Colonic mucosa (tissue), 4 donors: ENCODE measurements at regions not wholly inside any gene's neighbourhood (a gene's known extent, or its start where the extent isn't known, plus 50 kb on each side); places are given as distances from the start of the nearest gene placed in this dataset.

ENCODE experiments used
- DNase-seq: peaks from one replicate; pipeline ENCODE4 v3.0.0-alpha.2; 2020
- H3K27ac ChIP-seq: fragments of 200-600 bp; one replicate; pipeline ENCODE4 v1.8.0; 2021
- H3K27me3 ChIP-seq: fragments of 200-600 bp; one replicate; pipeline ENCODE4 v1.8.0; 2021
- H3K36me3 ChIP-seq: fragments of 200-600 bp; one replicate; pipeline ENCODE4 v1.8.0; 2021
- H3K4me1 ChIP-seq: fragments of 200-600 bp; one replicate; pipeline ENCODE4 v1.8.0; 2021; ENCODE audit warnings: mild to moderate bottlenecking
- H3K4me3 ChIP-seq: fragments of 200-600 bp; one replicate; pipeline ENCODE4 v1.8.0; 2021
- H3K9ac ChIP-seq, 2 donors: one replicate each; pipeline ENCODE4 v1.7.0; 2013; ENCODE audit warnings: control low read depth in 2 of 2, low read depth in 2 of 2, low read length in 2 of 2
- H3K9me3 ChIP-seq: fragments of 200-600 bp; one replicate; pipeline ENCODE4 v1.8.0; 2021
- intact Hi-C: fragments of 100-400 bp; cut with DNase I; formaldehyde crosslinking; loops from one replicate; pipeline ENCODE4 v1.14.1; 2022
- TF ChIP-seq, protein P1 (sequence below): fragments of 200-600 bp; IDR thresholded peaks from one replicate; pipeline ENCODE4 v1.8.0; 2022; ENCODE audit warnings: antibody characterized with exemption, mild to moderate bottlenecking
- donor health status: healthy.
- donor health status: DM: no; HTN: no; CAD: no.
- donor health status: DM: no; HTN: no; CAD: no.

DNA sequence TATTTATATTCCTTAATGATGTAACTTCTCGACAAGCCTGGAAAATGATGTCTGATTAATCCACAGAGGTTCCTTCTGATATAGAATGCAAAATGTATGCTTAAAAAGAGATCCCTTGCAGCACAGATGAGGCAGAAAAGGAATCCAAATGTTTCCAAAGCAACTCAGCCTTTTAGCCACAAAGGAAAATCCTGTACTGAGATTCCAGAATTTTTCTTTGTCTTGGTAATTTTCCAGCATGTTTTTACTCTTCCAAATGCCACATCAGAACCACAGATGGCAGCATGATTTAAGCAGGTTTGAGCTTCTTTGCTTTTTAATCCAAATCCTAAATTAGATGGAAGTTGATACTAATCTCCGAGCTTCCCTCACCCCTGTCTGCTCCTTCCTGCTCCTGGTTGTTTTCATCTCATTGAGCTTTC lies 176.4 kb upstream of the PALMD start:
- H3K36me3 ChIP-seq: no peaks in the 10 kb centered on the region
- TF ChIP-seq, protein P1, sequence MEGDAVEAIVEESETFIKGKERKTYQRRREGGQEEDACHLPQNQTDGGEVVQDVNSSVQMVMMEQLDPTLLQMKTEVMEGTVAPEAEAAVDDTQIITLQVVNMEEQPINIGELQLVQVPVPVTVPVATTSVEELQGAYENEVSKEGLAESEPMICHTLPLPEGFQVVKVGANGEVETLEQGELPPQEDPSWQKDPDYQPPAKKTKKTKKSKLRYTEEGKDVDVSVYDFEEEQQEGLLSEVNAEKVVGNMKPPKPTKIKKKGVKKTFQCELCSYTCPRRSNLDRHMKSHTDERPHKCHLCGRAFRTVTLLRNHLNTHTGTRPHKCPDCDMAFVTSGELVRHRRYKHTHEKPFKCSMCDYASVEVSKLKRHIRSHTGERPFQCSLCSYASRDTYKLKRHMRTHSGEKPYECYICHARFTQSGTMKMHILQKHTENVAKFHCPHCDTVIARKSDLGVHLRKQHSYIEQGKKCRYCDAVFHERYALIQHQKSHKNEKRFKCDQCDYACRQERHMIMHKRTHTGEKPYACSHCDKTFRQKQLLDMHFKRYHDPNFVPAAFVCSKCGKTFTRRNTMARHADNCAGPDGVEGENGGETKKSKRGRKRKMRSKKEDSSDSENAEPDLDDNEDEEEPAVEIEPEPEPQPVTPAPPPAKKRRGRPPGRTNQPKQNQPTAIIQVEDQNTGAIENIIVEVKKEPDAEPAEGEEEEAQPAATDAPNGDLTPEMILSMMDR: no peak
- H3K4me3 ChIP-seq: no peak overlapping the region
- H3K27ac ChIP-seq: no peak overlapping the region
- H3K4me1 ChIP-seq: no peaks in the 10 kb centered on the region
- intact Hi-C loops: no loop called here
- H3K9me3 ChIP-seq: no peaks in the 10 kb centered on the region
- H3K9ac ChIP-seq: no peak overlapping the region
- DNase-seq: no peak
- no peaks in the 10 kb centered on the region for H3K27me3 ChIP-seq

DNA sequence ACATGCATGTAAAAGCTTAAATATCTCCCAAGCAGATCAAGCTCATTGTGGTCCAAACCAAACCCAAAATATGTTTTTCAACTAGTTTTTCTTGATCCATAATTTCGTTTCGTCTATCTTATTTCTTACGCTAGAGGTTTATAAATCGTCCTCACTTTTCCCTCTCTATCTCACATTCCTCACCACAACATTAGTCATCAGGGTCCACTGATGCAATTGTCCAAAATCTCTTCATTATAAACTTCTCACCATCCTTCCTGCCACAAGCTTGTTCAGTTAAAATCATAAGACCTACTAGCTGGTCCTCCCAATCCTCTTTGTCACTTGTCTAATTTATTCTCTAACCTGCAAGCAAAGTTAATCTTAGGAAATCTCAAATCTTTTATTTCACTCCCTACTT lies 173.0 kb upstream of the PALMD start:
- intact Hi-C loops: no loop called here
- Histone ChIP-seq H3K36me3 (no peaks in the 10 kb centered on the region), H3K4me1 (no peaks in the 10 kb centered on the region), H3K27ac (no peak overlapping the region), H3K9ac (no peak overlapping the region), H3K27me3 (no peaks in the 10 kb centered on the region), H3K4me3 (no peak overlapping the region), H3K9me3 (no peaks in the 10 kb centered on the region)
- TF ChIP-seq, protein P1: no peak
- DNase-seq: no peak

DNA sequence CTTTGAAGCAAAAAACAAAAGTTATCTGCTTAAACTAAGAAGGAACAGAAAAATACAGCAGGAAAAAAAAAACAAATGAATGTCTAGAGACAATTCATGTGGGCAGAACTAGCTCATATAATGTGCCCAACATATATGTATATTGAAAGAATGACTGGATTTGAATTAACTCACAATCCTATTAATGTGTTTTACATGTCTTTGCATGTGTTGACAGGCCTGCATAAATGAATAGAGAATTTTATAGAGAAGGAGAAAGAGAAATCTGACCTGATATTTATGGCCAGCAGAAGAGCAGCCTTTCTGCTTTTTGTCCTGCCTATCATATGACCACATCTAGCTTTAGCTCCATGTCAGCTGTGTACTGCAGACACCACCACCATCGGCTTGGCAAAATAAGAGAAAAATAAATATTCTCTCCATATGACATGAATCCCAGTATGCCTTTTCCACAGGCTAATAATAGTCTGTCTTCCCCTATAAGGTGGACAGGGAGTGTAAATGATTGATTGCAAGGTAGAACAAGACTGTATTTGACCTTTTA lies 171.5 kb upstream of the PALMD start:
- intact Hi-C loops: no loop called here
- Histone ChIP-seq H3K4me1 (no peaks in the 10 kb centered on the region), H3K9ac (no peak overlapping the region), H3K27me3 (no peaks in the 10 kb centered on the region), H3K36me3 (no peaks in the 10 kb centered on the region), H3K27ac (no peak overlapping the region), H3K4me3 (no peak overlapping the region), H3K9me3 (no peaks in the 10 kb centered on the region)
- DNase-seq: no peak
- TF ChIP-seq, protein P1: no peak

DNA sequence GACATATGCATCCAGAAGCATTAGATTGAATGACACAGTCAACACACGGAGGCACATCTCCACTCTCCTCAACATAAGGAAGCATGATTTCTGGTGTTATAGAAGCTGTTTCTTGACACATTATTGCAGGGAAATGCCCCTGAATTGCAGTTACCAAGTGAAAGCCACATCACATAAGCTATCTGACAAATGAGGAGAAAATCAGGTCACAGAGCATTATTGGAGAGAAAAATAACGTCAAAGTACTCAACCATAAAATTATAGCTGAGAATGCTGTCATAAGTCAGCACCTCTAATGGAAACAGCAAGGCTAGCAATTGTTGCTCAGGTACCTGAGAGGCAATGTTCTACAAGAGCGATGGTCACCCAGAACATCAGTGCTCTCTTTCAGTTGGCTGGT lies 169.9 kb upstream of the PALMD start:
- H3K4me1 ChIP-seq: no peaks in the 10 kb centered on the region
- DNase-seq: no peak
- H3K27ac ChIP-seq: no peak overlapping the region
- H3K27me3 ChIP-seq: no peaks in the 10 kb centered on the region
- TF ChIP-seq, protein P1: no peak
- no peaks in the 10 kb centered on the region for H3K36me3 ChIP-seq
- no peak overlapping the region for H3K9ac ChIP-seq
- no peak overlapping the region for H3K4me3 ChIP-seq
- no peaks in the 10 kb centered on the region for H3K9me3 ChIP-seq
- intact Hi-C loops: no loop called here

DNA sequence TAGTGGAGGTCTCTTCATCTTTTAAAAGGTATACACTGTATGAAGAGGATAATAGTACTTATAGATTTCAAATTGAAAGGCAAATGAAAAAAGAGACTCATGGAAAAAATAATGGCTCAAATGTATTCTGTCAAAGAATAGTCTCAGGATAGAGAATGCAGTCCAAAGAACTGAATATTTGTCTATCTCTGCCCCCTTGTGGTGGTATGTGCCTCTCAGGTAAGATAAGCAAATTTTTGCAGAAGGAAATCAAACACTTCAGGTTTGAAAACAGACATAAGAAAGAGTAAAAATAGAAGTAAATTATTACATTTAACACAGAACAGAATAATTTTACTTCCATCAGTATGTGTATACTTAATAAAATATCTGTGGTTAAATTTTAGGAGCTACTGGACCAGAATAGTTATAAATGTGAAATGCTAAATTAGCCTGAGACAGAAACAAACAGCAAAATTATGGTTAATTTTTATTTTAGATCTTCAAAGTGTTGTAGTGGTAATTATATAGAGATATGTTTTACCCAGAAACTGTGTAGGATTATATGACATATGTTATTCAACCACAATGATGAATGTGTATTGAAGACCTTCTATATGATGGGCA lies 164.4 kb upstream of the PALMD start:
- Histone ChIP-seq H3K27ac (no peak overlapping the region), H3K4me3 (no peak overlapping the region), H3K36me3 (no peaks in the 10 kb centered on the region), H3K9me3 (no peaks in the 10 kb centered on the region), H3K27me3 (no peaks in the 10 kb centered on the region), H3K9ac (no peak overlapping the region), H3K4me1 (no peaks in the 10 kb centered on the region)
- TF ChIP-seq, protein P1: peak; percentile 60
- intact Hi-C loops: loop anchor here (2.0 to 10.0 kb wide), 2 partner anchors 203 to 301 kb away; no protein-coding TSS in a partner anchor
- peak; percentile 47 for DNase-seq
